HG03135 (cell line): ENCODE measurements at regions not wholly inside any gene's neighbourhood (a gene's known extent, or its start where the extent isn't known, plus 50 kb on each side); places are given as distances from the start of the nearest gene placed in this dataset.
A peak's percentile ranks its signal among the peaks of the same experiment; 100 is the strongest.
"Not testable (repeated sequence)": the region's sequence is repeated elsewhere in the genome, so short reads cannot be mapped to it uniquely, and the experiment has no call there.

ENCODE experiments used
- ATAC-seq: cut with Tn5 transposase; IDR thresholded peaks from one replicate; pipeline ENCODE4 v1.9.1; 2021; ENCODE audit warnings: mild to moderate bottlenecking, moderate library complexity; ENCODE audit not compliant: unreplicated experiment

DNA sequence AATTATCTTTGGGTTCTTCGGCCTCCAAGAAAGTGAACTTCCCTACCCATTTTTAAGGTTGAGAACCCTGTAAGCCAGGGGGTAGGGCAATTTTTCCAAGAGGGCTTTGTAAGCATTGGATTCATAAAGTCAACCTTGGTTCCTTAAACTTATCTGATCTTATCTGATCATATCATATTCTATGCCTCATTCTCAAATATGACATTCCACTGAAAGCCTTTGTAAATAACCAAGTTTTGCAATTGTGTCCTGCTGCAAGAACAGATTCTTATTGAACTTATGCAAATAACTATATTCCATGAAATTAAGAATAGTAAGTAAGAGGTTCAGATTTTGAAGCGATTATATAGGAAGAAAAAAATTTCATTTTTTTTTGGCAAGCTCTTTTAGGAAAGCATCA lies 649.5 kb downstream of the LRRC70 start:
- no peak for ATAC-seq

DNA sequence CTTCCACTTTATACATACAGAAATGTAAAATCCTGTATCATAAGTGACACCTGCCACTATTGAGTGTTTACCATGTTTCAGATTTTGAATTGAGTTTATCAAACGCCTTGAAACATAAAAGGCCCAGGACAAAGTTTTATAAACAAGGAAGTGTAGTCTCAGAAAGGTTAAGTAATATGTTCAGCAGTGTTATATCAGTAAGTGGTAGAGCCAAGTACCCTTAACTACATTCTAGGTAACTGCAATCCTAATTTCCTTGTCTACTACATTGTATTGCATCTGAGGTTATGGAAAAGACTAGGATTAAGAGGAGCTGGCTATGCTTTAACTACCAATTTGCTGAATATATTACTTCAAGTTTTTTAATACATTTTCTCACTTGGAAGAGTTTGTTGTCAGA lies 641.6 kb downstream of the LRRC70 start:
- no peak for ATAC-seq

DNA sequence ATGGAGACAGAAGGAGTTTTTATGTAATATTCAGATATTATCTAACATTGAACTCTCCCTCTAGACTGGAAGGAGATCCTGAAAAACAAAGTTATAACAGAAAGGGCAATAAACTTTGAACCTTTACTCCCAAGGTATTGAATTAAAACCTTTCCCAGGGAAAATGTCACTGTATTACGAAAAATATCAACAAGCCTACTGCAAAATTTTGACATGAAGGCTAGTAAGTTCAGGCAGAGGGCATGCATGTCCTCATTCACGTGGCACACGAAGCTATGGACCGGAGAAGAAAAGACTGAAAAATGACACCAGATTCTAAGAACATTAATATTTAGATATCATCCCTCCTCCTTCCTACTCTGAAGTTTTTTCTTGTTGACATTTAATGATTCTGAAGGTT lies 638.8 kb downstream of the LRRC70 start:
- ATAC-seq, result no peak

DNA sequence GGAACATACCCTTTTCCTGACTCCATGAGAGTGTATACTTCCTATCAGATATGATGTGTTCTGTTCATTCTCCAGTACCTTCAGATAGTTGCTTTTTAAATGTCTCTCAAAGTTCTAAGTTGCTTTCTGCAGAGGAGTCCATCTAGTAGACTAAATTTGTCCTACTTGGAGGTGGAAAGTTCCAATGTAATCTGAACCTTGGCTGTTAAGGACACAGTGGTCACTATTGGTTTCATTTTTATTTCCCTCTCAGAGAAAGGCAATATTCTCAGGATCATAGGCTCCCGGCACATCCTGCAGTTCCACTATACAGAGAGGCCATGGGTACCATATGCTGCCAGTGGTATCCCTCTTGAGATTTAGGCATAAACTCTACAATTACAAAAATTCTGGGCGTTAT lies 634.6 kb downstream of the LRRC70 start:
- ATAC-seq, result no peak

DNA sequence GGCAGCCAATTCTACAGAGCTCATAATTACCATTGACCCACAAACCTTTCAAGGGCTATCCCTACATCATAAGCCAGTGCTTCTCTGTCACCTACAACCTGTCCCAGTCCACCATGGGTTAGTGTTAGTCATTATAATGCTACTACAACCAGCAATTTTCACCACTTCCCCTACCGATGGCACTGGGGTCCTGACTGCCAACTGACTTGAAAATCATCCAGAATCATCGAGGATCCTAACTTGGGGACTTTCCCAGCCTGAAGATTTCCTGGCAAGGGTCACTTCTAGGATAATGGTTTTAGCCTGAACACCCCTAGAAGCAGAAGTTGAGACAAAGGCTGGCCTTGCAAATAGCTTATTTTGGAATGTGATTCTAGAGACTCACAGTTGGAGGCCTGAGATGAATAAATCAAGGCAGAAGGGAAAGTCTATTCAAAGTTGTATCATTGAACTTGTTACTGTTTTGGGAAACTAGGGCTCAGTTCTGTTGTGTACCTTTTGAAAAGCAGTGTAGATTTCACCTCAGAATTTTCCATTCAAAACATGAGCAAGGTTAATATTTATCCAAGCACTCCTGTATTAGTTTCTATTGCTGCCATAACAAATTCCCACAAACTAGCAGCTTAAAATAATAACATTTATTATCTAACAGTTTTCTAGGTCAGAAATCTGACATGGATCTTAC lies 633.0 kb downstream of the LRRC70 start:
- ATAC-seq, result no peak

DNA sequence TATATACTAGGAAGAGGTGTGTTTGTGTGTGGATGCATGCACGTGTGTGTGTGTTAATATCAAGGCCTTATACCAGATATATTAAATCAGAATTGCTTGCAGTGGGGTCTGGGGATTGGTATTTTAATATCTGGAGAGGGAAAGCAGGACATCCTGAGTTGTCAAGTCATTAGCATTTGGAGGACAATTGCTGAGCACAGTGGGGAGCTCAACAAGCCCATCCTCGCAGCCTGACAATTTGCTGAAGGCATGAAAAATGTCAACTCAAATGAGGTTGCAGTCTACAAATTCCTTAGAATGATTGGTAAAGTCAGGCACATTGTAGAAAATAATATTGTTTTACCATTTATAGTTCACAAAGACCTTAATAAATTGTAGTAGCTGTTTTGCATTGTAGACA lies 627.4 kb downstream of the LRRC70 start:
- ATAC-seq, result no peak

DNA sequence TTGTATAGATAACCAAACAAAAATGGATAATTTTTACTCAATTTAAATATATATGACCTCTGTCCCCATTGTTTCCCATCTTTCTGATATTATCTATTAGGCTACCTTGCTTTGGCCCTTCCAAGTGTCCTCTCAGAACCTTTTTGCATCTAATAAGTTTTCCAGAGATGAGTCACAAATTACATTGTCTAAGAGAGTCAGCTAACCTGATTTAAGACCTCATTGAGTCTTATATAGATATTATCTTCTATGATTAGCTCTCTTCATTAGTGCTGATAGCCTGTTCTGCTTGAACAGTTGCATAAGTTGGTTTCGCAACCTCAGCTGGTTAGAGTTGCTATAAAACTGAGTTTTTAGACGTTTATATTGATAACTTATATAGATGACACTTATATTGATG lies 623.1 kb downstream of the LRRC70 start:
- ATAC-seq, result no peak

DNA sequence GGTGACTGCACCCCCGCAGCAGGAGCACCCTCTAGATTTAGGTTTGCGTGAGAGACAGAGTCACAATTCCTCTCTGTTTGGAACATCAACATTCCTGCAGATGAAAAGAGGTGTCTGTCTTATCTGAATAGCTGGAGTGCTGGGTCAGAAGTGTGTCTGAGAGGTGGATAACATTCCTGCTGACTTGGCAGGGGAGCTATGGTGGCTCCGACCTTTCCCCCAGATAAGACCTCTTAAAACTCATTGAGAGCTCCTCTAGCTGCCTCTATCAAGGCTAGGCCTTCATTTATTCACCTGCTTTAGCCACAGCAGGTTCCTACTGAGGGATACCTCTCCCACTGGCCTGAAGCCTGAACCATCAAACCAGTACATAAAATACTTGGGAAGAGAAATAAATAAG lies 615.5 kb downstream of the LRRC70 start:
- no peak for ATAC-seq

DNA sequence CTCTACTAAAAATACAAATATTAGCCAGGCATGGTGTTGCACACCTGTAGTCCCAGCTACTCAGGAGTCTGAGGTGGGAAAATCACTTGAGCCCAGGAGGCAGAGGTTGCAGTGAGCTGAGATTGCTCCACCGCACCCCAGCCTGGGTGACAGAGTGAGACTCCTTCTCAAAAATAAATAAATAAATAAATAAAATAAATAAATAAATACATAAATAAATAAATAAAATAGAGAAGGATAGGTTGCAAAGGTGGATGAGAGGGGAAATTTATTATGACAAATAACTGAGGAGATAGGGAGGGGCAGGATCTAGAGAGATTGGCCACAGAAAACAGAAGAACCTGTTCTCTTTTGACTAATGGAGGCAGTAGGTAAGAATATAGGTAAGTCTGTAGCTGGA lies 601.6 kb downstream of the LRRC70 start:
- ATAC-seq, result not testable (repeated sequence)

DNA sequence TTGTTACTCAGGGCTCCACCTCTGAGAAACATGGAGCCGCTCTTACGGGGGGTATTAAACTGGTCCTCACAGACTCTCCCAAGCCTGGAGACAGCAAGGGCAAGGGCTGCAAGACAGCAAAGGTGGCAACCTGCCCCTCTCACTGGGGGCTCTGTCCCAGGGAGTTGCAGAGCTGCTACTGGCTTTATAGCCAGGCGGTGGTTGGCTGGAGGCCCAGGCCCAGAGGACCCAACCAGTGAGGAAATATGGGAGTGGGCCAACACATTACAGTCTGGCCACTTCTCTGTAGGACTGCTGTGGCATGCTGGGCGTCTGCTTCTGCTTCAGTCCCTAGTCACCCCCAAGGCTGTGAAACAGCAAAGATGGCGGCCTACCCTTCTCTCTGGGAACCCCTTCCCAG lies 597.2 kb downstream of the LRRC70 start:
- ATAC-seq, result no peak

DNA sequence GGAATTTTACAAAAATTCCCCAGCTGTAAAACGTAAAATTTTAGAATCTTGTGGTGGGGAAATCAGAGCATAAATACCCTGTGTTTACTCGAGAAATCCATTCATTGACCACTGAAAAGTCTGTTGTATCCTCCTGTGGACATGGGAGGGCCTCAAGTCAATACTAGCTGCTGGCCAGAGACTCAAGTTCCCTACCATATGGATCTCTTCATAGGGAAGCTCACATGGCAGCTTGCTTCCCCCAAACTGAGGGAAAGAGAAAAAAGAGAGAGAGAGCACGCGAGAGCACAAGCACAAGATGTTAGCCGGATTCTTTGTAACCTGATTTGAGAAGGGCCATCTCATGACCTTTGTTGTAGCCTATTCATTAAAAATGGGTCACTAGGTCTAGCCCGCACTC lies 591.9 kb downstream of the LRRC70 start:
- ATAC-seq, result no peak

DNA sequence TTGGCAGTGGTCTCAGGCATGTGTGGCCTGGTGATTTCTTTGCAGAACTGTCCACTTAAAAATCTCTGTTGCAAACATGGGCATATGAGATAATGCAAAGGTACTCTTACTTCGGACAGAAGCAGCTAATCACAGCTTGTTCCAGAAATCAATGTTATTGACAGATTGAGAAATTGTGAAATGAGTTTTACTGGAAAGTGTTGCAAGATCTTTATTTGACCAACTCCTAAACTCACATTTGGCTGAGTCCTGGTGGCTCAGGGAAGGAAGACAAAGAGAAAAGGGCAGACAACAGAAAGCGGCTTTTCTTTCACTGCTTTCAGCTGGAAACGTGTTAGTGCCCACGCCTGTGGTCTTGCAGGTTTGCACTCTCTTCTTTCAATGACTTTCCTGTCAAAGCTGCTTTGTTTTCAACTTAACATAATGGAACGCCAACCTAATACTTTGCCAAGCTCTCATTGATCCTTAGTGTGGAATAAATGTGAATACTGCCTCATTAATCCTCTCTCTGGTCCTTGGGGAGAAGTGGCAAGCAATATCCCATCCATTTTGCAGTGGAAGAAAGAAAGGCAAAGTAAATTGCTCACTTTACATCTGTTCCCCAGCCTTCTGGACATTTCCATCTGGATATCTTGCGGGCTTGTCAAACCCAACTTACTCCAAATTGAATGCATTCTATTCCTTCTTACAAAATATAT lies 586.4 kb downstream of the LRRC70 start:
- no peak for ATAC-seq

DNA sequence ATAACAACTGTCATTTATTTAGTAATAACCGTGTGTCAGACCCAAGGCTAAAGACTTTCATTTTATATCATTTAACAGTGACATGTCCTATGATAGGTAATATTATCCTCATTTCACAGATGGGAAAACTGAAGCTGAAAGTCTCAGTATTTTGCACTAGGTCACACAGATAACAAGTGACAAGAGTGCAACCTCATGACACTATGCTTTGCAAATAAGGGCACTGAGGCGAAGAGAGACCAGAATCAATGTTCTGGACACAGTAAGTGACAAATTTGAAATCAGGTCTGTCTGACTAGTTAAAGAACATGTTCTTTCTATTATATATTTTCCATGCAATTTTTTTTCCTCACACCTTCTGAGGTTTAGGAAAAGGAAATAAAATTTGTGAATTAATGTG lies 585.7 kb downstream of the LRRC70 start:
- no peak for ATAC-seq

DNA sequence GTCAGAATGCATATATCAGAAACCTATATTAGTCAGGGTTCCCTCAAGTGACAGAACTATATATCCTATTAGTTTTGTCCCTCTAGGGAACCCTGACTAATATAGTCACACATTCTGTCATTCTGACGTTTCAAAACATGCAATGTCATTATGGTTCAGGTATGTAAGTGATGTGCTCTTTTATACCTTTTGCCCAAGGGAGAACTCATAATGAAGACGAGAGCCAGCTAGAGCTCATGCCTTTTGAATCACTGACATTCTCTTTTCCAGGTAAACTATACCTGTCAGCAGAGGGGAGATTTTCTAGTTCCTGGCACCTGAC lies 576.7 kb downstream of the LRRC70 start:
- no peak for ATAC-seq

DNA sequence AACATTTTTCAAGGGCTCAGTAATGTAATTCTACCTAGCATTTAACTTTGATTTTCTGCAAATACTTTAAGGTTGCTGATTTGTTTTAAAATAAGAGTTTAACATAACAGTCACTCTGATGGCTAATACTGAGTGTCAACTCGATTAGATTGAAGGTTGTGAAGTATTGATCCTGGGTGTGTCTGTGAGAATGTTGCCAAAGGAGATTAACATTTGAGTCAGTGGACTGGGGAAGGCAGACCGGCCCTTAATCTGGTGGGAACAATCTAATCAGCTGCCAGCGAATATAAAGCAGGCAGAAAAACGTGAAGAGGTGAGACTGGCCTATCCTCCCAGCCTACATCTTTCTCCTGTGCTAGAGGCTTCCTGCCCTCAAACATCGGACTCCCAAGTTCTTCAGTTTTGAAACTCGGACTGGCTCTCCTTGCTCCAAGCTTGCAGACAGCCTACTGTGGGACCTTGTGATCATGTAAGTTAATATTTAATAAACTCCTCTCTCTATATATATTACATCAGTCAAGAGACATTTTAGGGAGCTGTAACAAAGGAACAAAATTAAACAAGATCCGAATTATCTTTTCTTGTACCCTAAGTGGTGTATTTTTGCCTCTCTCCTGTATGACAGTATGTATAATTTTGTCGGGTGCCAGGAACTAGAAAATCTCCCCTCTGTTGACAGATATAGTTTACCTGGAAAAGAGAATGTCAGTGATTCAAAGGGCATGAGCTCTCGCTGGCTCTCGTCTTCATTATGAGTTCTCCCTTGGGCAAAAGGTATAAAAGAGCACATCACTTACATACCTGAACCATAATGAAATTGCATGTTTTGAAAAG lies 576.1 kb downstream of the LRRC70 start:
- ATAC-seq, result no peak

DNA sequence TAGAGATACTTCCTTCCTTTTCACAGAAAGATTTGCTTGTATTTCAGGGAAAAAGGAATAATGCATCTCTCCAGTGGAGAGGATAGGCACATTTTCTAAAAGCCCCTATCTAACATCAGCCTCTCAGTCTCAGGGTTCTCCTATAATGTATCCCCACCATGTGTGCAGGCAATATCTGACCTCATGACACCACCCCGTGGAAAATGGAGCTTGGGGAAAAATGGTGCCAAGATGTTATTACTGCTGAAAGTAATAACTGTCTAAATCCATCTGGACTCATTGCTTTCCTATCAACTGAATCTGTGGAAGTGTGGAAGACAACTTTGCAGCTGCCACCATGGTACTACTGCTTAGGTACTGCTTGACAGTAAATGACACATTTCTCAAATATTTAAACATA lies 574.3 kb downstream of the LRRC70 start:
- no peak for ATAC-seq

DNA sequence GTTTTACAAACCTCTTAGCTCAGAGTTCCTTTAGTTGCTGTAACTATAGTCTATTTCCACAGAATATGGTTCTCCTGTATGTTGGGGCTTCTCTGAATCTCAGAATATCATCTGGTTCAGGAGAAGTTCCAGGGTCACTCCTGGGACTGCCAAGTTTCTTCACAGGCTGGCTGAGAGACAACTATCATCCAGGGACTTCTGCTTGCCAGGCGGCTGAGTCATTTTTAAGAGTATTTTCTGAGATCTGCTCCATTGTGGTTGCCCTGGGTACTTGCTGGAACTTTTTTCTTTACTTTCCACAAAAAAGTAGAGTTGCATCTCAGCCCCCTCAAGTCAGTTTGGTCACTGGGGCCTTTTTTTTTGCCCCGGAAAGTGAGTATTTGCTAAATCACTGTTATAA lies 566.5 kb downstream of the LRRC70 start:
- ATAC-seq, result no peak

DNA sequence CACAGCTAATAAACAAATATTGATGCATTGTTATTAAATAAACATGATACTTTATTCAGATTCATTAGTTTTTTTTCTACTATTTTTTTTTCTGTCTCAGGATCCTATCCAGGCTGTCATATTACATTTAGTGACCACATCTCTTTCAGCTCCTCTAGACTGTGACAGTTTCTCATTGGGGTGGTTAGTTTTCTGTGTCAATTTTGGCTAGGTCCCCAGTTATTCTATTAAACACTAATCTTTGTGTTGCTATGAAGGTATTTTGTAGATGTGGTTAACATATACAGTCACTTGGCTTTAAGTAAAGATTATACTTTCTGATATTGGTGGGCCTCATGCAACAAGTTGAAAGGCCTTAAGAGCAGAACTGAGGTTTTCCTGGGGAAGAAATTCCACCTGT lies 563.0 kb downstream of the LRRC70 start:
- no peak for ATAC-seq

DNA sequence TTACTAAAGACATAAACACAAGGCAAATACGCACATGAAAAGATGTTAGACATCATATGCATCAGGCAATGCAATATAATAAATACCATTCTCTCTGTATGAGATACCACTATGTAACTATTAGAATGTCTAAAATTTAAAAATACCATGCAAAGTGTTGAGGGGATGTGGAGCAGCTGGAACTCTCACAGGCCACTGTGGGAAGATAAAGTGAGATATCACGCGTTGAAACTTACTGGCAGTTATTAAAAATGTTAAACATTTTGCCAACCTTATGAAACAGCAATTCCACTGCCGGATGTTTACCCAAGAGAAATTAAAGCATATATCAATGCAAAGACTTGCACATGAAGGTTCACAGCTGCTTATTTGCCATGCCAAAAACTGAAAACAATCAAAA lies 556.7 kb downstream of the LRRC70 start:
- no peak for ATAC-seq

DNA sequence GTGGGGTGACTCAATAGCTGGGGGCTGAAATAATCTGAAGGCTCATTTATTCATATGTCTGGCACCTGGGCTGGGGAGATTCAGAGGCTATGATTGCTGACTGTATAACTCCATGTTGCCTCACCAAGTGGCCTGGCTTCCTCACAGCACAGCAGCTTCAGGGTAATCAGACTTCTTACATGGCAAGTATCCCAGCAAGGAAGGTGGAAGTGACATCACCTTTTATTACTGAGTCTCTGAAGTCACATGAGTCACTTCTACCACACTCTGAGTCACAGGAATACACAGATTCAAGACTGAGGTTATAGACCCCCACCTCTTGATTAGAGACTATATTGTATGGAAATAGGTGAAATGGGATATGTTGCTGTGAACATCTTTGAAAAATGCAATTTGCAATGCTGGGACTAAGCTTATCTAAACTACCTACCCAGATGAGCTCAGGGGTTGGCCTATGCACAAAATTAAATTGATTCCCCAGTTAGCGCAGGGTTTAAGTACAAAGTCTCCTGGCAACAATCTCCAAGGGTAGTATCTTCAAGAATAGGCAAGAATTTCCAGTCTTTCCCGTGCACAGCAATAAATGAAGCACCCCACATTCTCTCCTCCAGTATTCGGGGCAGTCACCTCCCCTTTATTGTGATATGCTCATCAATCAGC lies 553.1 kb downstream of the LRRC70 start:
- ATAC-seq, result no peak

DNA sequence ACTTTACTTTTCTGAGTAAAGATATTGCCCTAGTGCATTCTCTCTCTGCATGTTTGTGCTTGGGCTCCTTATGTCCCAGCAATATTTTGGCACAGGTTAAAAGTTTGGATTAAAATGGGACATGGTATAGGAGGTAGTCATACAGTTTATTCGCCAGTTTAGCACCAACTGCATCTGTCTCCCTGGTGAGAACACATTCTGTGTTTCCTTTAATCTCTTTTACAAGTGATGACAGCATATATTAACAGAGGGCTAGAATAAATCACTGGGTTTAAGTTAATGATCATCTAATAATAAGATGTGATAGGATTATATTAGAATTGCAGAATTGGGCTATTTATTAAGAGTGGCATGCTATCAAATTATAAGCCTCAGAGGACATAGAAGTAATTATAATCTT lies 550.1 kb downstream of the LRRC70 start:
- no peak for ATAC-seq

DNA sequence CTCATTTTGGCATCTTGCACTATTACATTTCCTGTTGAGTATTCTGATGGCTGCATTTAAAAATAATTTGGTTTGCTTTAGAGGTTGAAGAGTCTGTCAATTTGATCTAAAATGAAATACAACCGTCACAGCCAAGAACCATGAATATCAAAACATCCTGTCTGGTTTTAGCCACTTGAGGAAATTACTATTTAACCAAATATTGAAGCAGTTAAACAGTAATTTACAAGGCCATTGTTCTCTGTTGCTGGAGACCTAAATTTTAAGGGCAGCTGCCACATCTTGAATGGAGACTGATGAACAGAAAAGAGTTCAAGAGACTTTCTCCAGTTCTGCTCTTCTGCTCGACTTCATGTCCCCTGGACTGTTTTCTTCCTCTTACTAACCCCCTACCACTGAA lies 549.4 kb downstream of the LRRC70 start:
- peak; percentile 71 for ATAC-seq
